CD14-positive monocyte (primary cell): ENCODE measurements at regions not wholly inside any gene's neighbourhood (a gene's known extent, or its start where the extent isn't known, plus 50 kb on each side); places are given as distances from the start of the nearest gene placed in this dataset.
A peak's percentile ranks its signal among the peaks of the same experiment; 100 is the strongest.

Source experiments
- DNase-seq, 3 donors: peaks; one replicate each; pipeline ENCODE4 v3.0.0-alpha.2; 2011 to 2022
- H2AFZ ChIP-seq: 2 replicates; pipeline ENCODE4 v1.6.0; 2012; ENCODE audit warnings: mild to moderate bottlenecking, low read depth, low read length, inconsistent platforms; ENCODE audit not compliant: insufficient read depth, poor library complexity, severe bottlenecking
- H3K27ac ChIP-seq, 2 donors: 1 replicate in 1 of 2; 2 replicates in 1 of 2; pipeline ENCODE4 v1.5.1; 2012 to 2013; ENCODE audit warnings: low read length in 2 of 2, control low read depth in 1 of 2, inconsistent platforms in 1 of 2, low read depth in 1 of 2, mild to moderate bottlenecking in 1 of 2
- H3K27me3 ChIP-seq, 2 donors: one replicate each; pipeline versions ENCODE4 v1.6.0 to v1.6.1; 2011 to 2013; ENCODE audit warnings: low read length in 2 of 2; ENCODE audit not compliant: control insufficient read depth in 2 of 2, insufficient read depth in 2 of 2
- H3K36me3 ChIP-seq, 2 donors: replicated peaks in 1 of 2; 1 replicate in 1 of 2; 2 replicates in 1 of 2; pipeline versions ENCODE4 v1.5.1 to v1.6.1; 2012 to 2013; ENCODE audit warnings: low read length in 2 of 2, control low read depth in 1 of 2, inconsistent platforms in 1 of 2, mild to moderate bottlenecking in 1 of 2; ENCODE audit not compliant: insufficient read depth in 2 of 2, control insufficient read depth in 1 of 2
- H3K4me1 ChIP-seq, 2 donors: 1 replicate in 1 of 2; 2 replicates in 1 of 2; pipeline versions ENCODE4 v1.5.1 to v1.6.1; 2012 to 2013; ENCODE audit warnings: low read length in 2 of 2, control low read depth in 1 of 2, inconsistent platforms in 1 of 2, mild to moderate bottlenecking in 1 of 2, moderate library complexity in 1 of 2; ENCODE audit not compliant: insufficient read depth in 2 of 2, control insufficient read depth in 1 of 2
- H3K4me2 ChIP-seq: replicated peaks from 2 replicates; pipeline ENCODE3; 2012; ENCODE audit warnings: low read length, moderate library complexity, mild to moderate bottlenecking; ENCODE audit not compliant: poor library complexity, severe bottlenecking; ENCODE audit errors: extremely low read depth
- H3K4me3 ChIP-seq, 3 experiments: fragments of 200-600 bp in 1 of 3; sonication (generic) in 1 of 3; replicated peaks in 1 of 3; 1 replicate in 2 of 3; 2 replicates in 1 of 3; pipeline ENCODE4 v1.5.1; 2011 to 2013; ENCODE audit warnings: low read length in 3 of 3, mild to moderate bottlenecking in 3 of 3, control low read depth in 2 of 3, low read depth in 2 of 3, inconsistent platforms in 1 of 3, moderate library complexity in 1 of 3
- H3K79me2 ChIP-seq: 2 replicates; pipeline ENCODE4 v1.6.0; 2012; ENCODE audit warnings: mild to moderate bottlenecking, control low read depth, inconsistent platforms, low read length, moderate library complexity; ENCODE audit not compliant: insufficient read depth
- H3K9ac ChIP-seq: 2 replicates; pipeline ENCODE4 v1.6.0; 2017; ENCODE audit warnings: low read length, mild to moderate bottlenecking; ENCODE audit not compliant: insufficient read depth, poor library complexity, severe bottlenecking
- H3K9me3 ChIP-seq, 2 donors: replicated peaks in 1 of 2; 1 replicate in 1 of 2; 2 replicates in 1 of 2; pipeline versions ENCODE4 v1.5.1 to v1.6.1; 2012 to 2013; ENCODE audit warnings: low read length in 2 of 2, control low read depth in 1 of 2; ENCODE audit not compliant: control insufficient read depth in 1 of 2, insufficient read depth in 1 of 2
- H4K20me1 ChIP-seq: 2 replicates; pipeline ENCODE4 v1.6.0; 2012; ENCODE audit warnings: mild to moderate bottlenecking, low read length, control low read depth, moderate library complexity; ENCODE audit not compliant: insufficient read depth
- H3K27ac Mint-ChIP-seq, 7 donors: one replicate each; pipeline ENCODE4 v1.8.0; 2020; ENCODE audit warnings: mild to moderate bottlenecking in 7 of 7, mixed read lengths in 7 of 7, moderate library complexity in 6 of 7, inconsistent platforms in 2 of 7
- H3K27me3 Mint-ChIP-seq, 3 donors: one replicate each; pipeline ENCODE4 v1.8.0; 2021 to 2022; ENCODE audit warnings: low read depth in 3 of 3, mild to moderate bottlenecking in 3 of 3, mixed read lengths in 3 of 3, moderate library complexity in 3 of 3, inconsistent platforms in 1 of 3
- H3K36me3 Mint-ChIP-seq, 2 donors: one replicate each; pipeline ENCODE4 v1.8.0; 2020; ENCODE audit warnings: mixed read lengths in 2 of 2, inconsistent platforms in 1 of 2, mild to moderate bottlenecking in 1 of 2
- H3K4me1 Mint-ChIP-seq: one replicate; pipeline ENCODE4 v1.8.0; 2020; ENCODE audit warnings: mild to moderate bottlenecking, mixed read lengths
- H3K4me3 Mint-ChIP-seq, 2 donors: one replicate each; pipeline ENCODE4 v1.8.0; 2020; ENCODE audit warnings: mild to moderate bottlenecking in 2 of 2, mixed read lengths in 2 of 2, moderate library complexity in 1 of 2
- H3K9me3 Mint-ChIP-seq, 7 donors: one replicate each; pipeline ENCODE4 v1.8.0; 2020 to 2022; ENCODE audit warnings: mixed read lengths in 7 of 7, mild to moderate bottlenecking in 6 of 7, moderate library complexity in 6 of 7, inconsistent platforms in 2 of 7
- CTCF ChIP-seq: fragments of 200-600 bp; IDR thresholded peaks from one replicate; pipeline ENCODE4 v1.8.0; 2022; ENCODE audit warnings: antibody characterized with exemption, mild to moderate bottlenecking
- WGBS: methylation state at CpG from one replicate; pipeline ENCODE4 v1.1.5; 2013; ENCODE audit warnings: missing lambda C conversion rate; ENCODE audit not compliant: insufficient coverage; 5-methylcytosine and 5-hydroxymethylcytosine counted together
- intact Hi-C, 2 donors: fragments of 100-400 bp; cut with micrococcal nuclease; formaldehyde crosslinking; loops; one replicate each; pipeline versions ENCODE4 v1.15.0 to v1.15.1; 2023

GRCh38 chr16:73457851-73458250 lies 409.9 kb upstream of the ZFHX3 start:
- Histone ChIP-seq H3K4me2 (no peak overlapping the region), H3K4me1 (no peaks in the 10 kb centered on the region), H3K79me2 (no peaks in the 10 kb centered on the region), H3K36me3 (no peaks in the 10 kb centered on the region), H3K27ac (no peak overlapping the region), H3K9me3 (peaks cover 3 to 9% of the 10 kb centered on the region in 2 donors), H3K9ac (no peak overlapping the region), H3K27me3 (no peaks in the 10 kb centered on the region), H3K4me3 (no peak overlapping the region), H4K20me1 (no peaks in the 10 kb centered on the region), H2AFZ (no peak overlapping the region)
- TF ChIP-seq CTCF = no peak
- H3K4me1 Mint-ChIP-seq = no peaks in the 10 kb centered on the region
- DNase-seq = no peak
- peak overlapping the region in 1 of 7 donors; percentile 15 for H3K27ac Mint-ChIP-seq
- 100% methylated on average over 1 of the region's 1 CpG for WGBS
- H3K36me3 Mint-ChIP-seq = no peaks in the 10 kb centered on the region
- no peak overlapping the region for H3K4me3 Mint-ChIP-seq
- intact Hi-C loops = no loop called here
- H3K27me3 Mint-ChIP-seq = peaks cover 0 to 3% (median 0%) of the 10 kb centered on the region in 3 donors
- peaks cover 0 to 18% (median 8%) of the 10 kb centered on the region in 7 donors for H3K9me3 Mint-ChIP-seq

- no peak overlapping the region for H3K27ac ChIP-seq
- no peak for DNase-seq
- Mint-ChIP-seq H3K36me3 (no peaks in the 10 kb centered on the region), H3K4me3 (no peak overlapping the region), H3K4me1 (no peaks in the 10 kb centered on the region), H3K27ac (no peak overlapping the region), H3K27me3 (peaks cover 0 to 6% (median 3%) of the 10 kb centered on the region in 3 donors), H3K9me3 (peaks cover 2 to 29% (median 20%) of the 10 kb centered on the region in 7 donors)
- H3K4me1 ChIP-seq = no peaks in the 10 kb centered on the region
- TF ChIP-seq CTCF = no peak
- H3K9ac ChIP-seq = no peak overlapping the region
- H3K79me2 ChIP-seq = no peaks in the 10 kb centered on the region
- H2AFZ ChIP-seq = no peak overlapping the region
- H3K9me3 ChIP-seq = peaks cover 6 to 12% of the 10 kb centered on the region in 2 donors
- H3K27me3 ChIP-seq = no peaks in the 10 kb centered on the region
- no peak overlapping the region for H3K4me2 ChIP-seq
- no peak overlapping the region for H3K4me3 ChIP-seq
- WGBS = no CpG with 5 or more reads among the region's 3 CpGs
- intact Hi-C loops = no loop called here
- no peaks in the 10 kb centered on the region for H4K20me1 ChIP-seq
- no peaks in the 10 kb centered on the region for H3K36me3 ChIP-seq
These were observed 401.0 kb upstream of the ZFHX3 start for GRCh38 chr16:73448970-73449369.
